ENCODE measurements at regions not wholly inside any gene's neighbourhood (a gene's known extent, or its start where the extent isn't known, plus 50 kb on each side); places are given as distances from the start of the nearest gene placed in this dataset.

GRCh38 chr5:176162888-176163287 is 75.3 kb upstream of the SIMC1 start:
- ChIA-PET CTCF (no interaction called here), POLR2A (no interaction called here)
- no peak for ATAC-seq
- no peaks in the 10 kb centered on the region for H3K36me3 ChIP-seq (ENCODE audit: control insufficient read depth in 2 of 3, insufficient read depth in 3 of 3, low read length in 3 of 3)
- no peak for DNase-seq
- Mint-ChIP-seq H3K36me3 (peaks cover 0 to 4% (median 0%) of the 10 kb centered on the region in 5 donors), H3K27me3 (peaks cover 4 to 65% (median 49%) of the 10 kb centered on the region in 5 donors), H3K4me3 (no peak overlapping the region), H3K4me1 (no peaks in the 10 kb centered on the region), H3K9me3 (peaks cover 0 to 4% (median 0%) of the 10 kb centered on the region in 11 donors), H3K27ac (no peak overlapping the region)
- no peaks in the 10 kb centered on the region for H3K4me1 ChIP-seq (ENCODE audit: control insufficient read depth in 2 of 2, insufficient read depth in 2 of 2, low read length in 2 of 2)
- no peak overlapping the region for H3K27ac ChIP-seq (ENCODE audit: low read depth, low read length)
- H3K9me3 ChIP-seq (ENCODE audit: control insufficient read depth in 2 of 3, low read length in 3 of 3): no peaks in the 10 kb centered on the region
- intact Hi-C loops (cut with micrococcal nuclease): no loop called here
- no peak overlapping the region for H3K4me3 ChIP-seq (ENCODE audit: low read length)
- no peaks in the 10 kb centered on the region for H3K27me3 ChIP-seq (ENCODE audit: control insufficient read depth in 2 of 2, insufficient read depth in 2 of 2, low read length in 2 of 2)

- H3K9me3 ChIP-seq (ENCODE audit: control insufficient read depth in 2 of 3, low read length in 3 of 3): no peaks in the 10 kb centered on the region
- intact Hi-C loops (cut with micrococcal nuclease): no loop called here
- Mint-ChIP-seq H3K4me3 (no peak overlapping the region), H3K9me3 (peaks cover 0 to 4% (median 0%) of the 10 kb centered on the region in 11 donors), H3K27ac (no peak overlapping the region), H3K27me3 (peaks cover 8 to 74% (median 41%) of the 10 kb centered on the region in 5 donors), H3K36me3 (no peaks in the 10 kb centered on the region), H3K4me1 (peaks cover 0 to 2% (median 0%) of the 10 kb centered on the region in 7 donors)
- no peak overlapping the region for H3K4me3 ChIP-seq (ENCODE audit: low read length)
- DNase-seq: no peak
- H3K27me3 ChIP-seq (ENCODE audit: control insufficient read depth in 2 of 2, insufficient read depth in 2 of 2, low read length in 2 of 2): no peaks in the 10 kb centered on the region
- no peaks in the 10 kb centered on the region for H3K36me3 ChIP-seq (ENCODE audit: control insufficient read depth in 2 of 3, insufficient read depth in 3 of 3, low read length in 3 of 3)
- ATAC-seq: no peak
- ChIA-PET POLR2A (no interaction called here), CTCF (no interaction called here)
- no peak overlapping the region for H3K27ac ChIP-seq (ENCODE audit: low read depth, low read length)
- H3K4me1 ChIP-seq (ENCODE audit: control insufficient read depth in 2 of 2, insufficient read depth in 2 of 2, low read length in 2 of 2): no peaks in the 10 kb centered on the region
Observed at GRCh38 chr5:176166427-176166826, 71.8 kb upstream of the SIMC1 start.

GRCh38 chr5:176167800-176168199 is 70.4 kb upstream of the SIMC1 start:
- Mint-ChIP-seq H3K27me3 (peaks cover 8 to 66% (median 37%) of the 10 kb centered on the region in 5 donors), H3K36me3 (no peaks in the 10 kb centered on the region), H3K27ac (no peak overlapping the region), H3K9me3 (peaks cover 0 to 4% (median 0%) of the 10 kb centered on the region in 11 donors), H3K4me1 (peaks cover 0 to 2% (median 0%) of the 10 kb centered on the region in 7 donors), H3K4me3 (no peak overlapping the region)
- H3K27ac ChIP-seq (ENCODE audit: low read depth, low read length): no peak overlapping the region
- peak; percentile 20 for ATAC-seq
- CTCF ChIA-PET: no interaction called here
- POLR2A ChIA-PET: no interaction called here
- H3K4me3 ChIP-seq (ENCODE audit: low read length): no peak overlapping the region
- H3K9me3 ChIP-seq (ENCODE audit: control insufficient read depth in 2 of 3, low read length in 3 of 3): no peaks in the 10 kb centered on the region
- DNase-seq: no peak
- no peaks in the 10 kb centered on the region for H3K27me3 ChIP-seq (ENCODE audit: control insufficient read depth in 2 of 2, insufficient read depth in 2 of 2, low read length in 2 of 2)
- H3K4me1 ChIP-seq (ENCODE audit: control insufficient read depth in 2 of 2, insufficient read depth in 2 of 2, low read length in 2 of 2): no peaks in the 10 kb centered on the region
- H3K36me3 ChIP-seq (ENCODE audit: control insufficient read depth in 2 of 3, insufficient read depth in 3 of 3, low read length in 3 of 3): no peaks in the 10 kb centered on the region
- intact Hi-C loops (cut with micrococcal nuclease): no loop called here

- ATAC-seq: no peak
- no peaks in the 10 kb centered on the region for H3K4me1 ChIP-seq (ENCODE audit: control insufficient read depth in 2 of 2, insufficient read depth in 2 of 2, low read length in 2 of 2)
- CTCF ChIA-PET: no interaction called here
- Mint-ChIP-seq H3K27me3 (peaks cover 8 to 50% (median 20%) of the 10 kb centered on the region in 5 donors), H3K27ac (no peak overlapping the region), H3K9me3 (no peaks in the 10 kb centered on the region), H3K36me3 (no peaks in the 10 kb centered on the region), H3K4me1 (peaks cover 0 to 2% (median 0%) of the 10 kb centered on the region in 7 donors), H3K4me3 (no peak overlapping the region)
- no peak overlapping the region for H3K4me3 ChIP-seq (ENCODE audit: low read length)
- intact Hi-C loops (cut with micrococcal nuclease): no loop called here
- H3K9me3 ChIP-seq (ENCODE audit: control insufficient read depth in 2 of 3, low read length in 3 of 3): no peaks in the 10 kb centered on the region
- DNase-seq: no peak
- no peak overlapping the region for H3K27ac ChIP-seq (ENCODE audit: low read depth, low read length)
- POLR2A ChIA-PET: no interaction called here
- no peaks in the 10 kb centered on the region for H3K27me3 ChIP-seq (ENCODE audit: control insufficient read depth in 2 of 2, insufficient read depth in 2 of 2, low read length in 2 of 2)
- no peaks in the 10 kb centered on the region for H3K36me3 ChIP-seq (ENCODE audit: control insufficient read depth in 2 of 3, insufficient read depth in 3 of 3, low read length in 3 of 3)
Observed at GRCh38 chr5:176169393-176170063, 68.7 kb upstream of the SIMC1 start.

GRCh38 chr5:176170084-176170483 is 68.1 kb upstream of the SIMC1 start:
- H3K4me3 Mint-ChIP-seq: no peak overlapping the region
- no peak overlapping the region for H3K27ac Mint-ChIP-seq
- H3K9me3 ChIP-seq (ENCODE audit: control insufficient read depth in 2 of 3, low read length in 3 of 3): no peaks in the 10 kb centered on the region
- no peak overlapping the region for H3K27ac ChIP-seq (ENCODE audit: low read depth, low read length)
- H3K9me3 Mint-ChIP-seq: no peaks in the 10 kb centered on the region
- no peaks in the 10 kb centered on the region for H3K27me3 ChIP-seq (ENCODE audit: control insufficient read depth in 2 of 2, insufficient read depth in 2 of 2, low read length in 2 of 2)
- H3K36me3 Mint-ChIP-seq: no peaks in the 10 kb centered on the region
- no peak overlapping the region for H3K4me3 ChIP-seq (ENCODE audit: low read length)
- intact Hi-C loops (cut with micrococcal nuclease): no loop called here
- ATAC-seq (no peak), DNase-seq (no peak)
- H3K4me1 Mint-ChIP-seq: peaks cover 0 to 2% (median 0%) of the 10 kb centered on the region in 7 donors
- H3K36me3 ChIP-seq (ENCODE audit: control insufficient read depth in 2 of 3, insufficient read depth in 3 of 3, low read length in 3 of 3): no peaks in the 10 kb centered on the region
- H3K4me1 ChIP-seq (ENCODE audit: control insufficient read depth in 2 of 2, insufficient read depth in 2 of 2, low read length in 2 of 2): no peaks in the 10 kb centered on the region
- H3K27me3 Mint-ChIP-seq: peaks cover 8 to 45% (median 14%) of the 10 kb centered on the region in 5 donors
- ChIA-PET CTCF (no interaction called here), POLR2A (no interaction called here)

- Histone ChIP-seq H3K4me3 (ENCODE audit: low read length) (no peak overlapping the region), H3K4me1 (ENCODE audit: control insufficient read depth in 2 of 2, insufficient read depth in 2 of 2, low read length in 2 of 2) (no peaks in the 10 kb centered on the region), H3K27me3 (ENCODE audit: control insufficient read depth in 2 of 2, insufficient read depth in 2 of 2, low read length in 2 of 2) (no peaks in the 10 kb centered on the region), H3K27ac (ENCODE audit: low read depth, low read length) (no peak overlapping the region), H3K36me3 (ENCODE audit: control insufficient read depth in 2 of 3, insufficient read depth in 3 of 3, low read length in 3 of 3) (no peaks in the 10 kb centered on the region), H3K9me3 (ENCODE audit: control insufficient read depth in 2 of 3, low read length in 3 of 3) (no peaks in the 10 kb centered on the region)
- no peak for DNase-seq
- ChIA-PET POLR2A (no interaction called here), CTCF (no interaction called here)
- H3K27ac Mint-ChIP-seq: no peak overlapping the region
- intact Hi-C loops (cut with micrococcal nuclease): no loop called here
- H3K27me3 Mint-ChIP-seq: peaks cover 12 to 34% (median 17%) of the 10 kb centered on the region in 5 donors
- H3K4me1 Mint-ChIP-seq: peaks cover 0 to 2% (median 0%) of the 10 kb centered on the region in 7 donors
- H3K9me3 Mint-ChIP-seq: no peaks in the 10 kb centered on the region
- no peaks in the 10 kb centered on the region for H3K36me3 Mint-ChIP-seq
- no peak for ATAC-seq
- no peak overlapping the region for H3K4me3 Mint-ChIP-seq
Observed at GRCh38 chr5:176171171-176171760, 67.0 kb upstream of the SIMC1 start.

- POLR2A ChIA-PET: no interaction called here
- no peaks in the 10 kb centered on the region for H3K36me3 Mint-ChIP-seq
- H3K27ac Mint-ChIP-seq: no peak overlapping the region
Observed at GRCh38 chr5:176172246-176172645, 66.0 kb upstream of the SIMC1 start.

More at GRCh38 chr5:176172246-176172645, 66.0 kb upstream of the SIMC1 start:
- H3K4me1 ChIP-seq (ENCODE audit: control insufficient read depth in 2 of 2, insufficient read depth in 2 of 2, low read length in 2 of 2): no peaks in the 10 kb centered on the region
- Mint-ChIP-seq H3K4me3 (no peak overlapping the region), H3K4me1 (peaks cover 0 to 2% (median 0%) of the 10 kb centered on the region in 7 donors), H3K27me3 (peaks cover 18 to 35% (median 18%) of the 10 kb centered on the region in 5 donors), H3K9me3 (no peaks in the 10 kb centered on the region)
- intact Hi-C loops (cut with micrococcal nuclease): no loop called here
- H3K36me3 ChIP-seq (ENCODE audit: control insufficient read depth in 2 of 3, insufficient read depth in 3 of 3, low read length in 3 of 3): no peaks in the 10 kb centered on the region
- no peak overlapping the region for H3K4me3 ChIP-seq (ENCODE audit: low read length)
- CTCF ChIA-PET: no interaction called here
- DNase-seq (no peak), ATAC-seq (no peak)
- H3K27ac ChIP-seq (ENCODE audit: low read depth, low read length): no peak overlapping the region
- no peaks in the 10 kb centered on the region for H3K27me3 ChIP-seq (ENCODE audit: control insufficient read depth in 2 of 2, insufficient read depth in 2 of 2, low read length in 2 of 2)
- H3K9me3 ChIP-seq (ENCODE audit: control insufficient read depth in 2 of 3, low read length in 3 of 3): no peaks in the 10 kb centered on the region

Measured in naive thymus-derived CD4-positive, alpha-beta T cell (primary cell).